GM23248 (cell line): ENCODE measurements at regions not wholly inside any gene's neighbourhood (a gene's known extent, or its start where the extent isn't known, plus 50 kb on each side); places are given as distances from the start of the nearest gene placed in this dataset.

Source experiments
- EZH2 ChIP-seq: fragments of 200-600 bp; sonication (generic); IDR thresholded peaks from 2 replicates; pipeline ENCODE4 v1.6.1; 2018; ENCODE audit warnings: antibody characterized with exemption, mild to moderate bottlenecking; ENCODE audit not compliant: insufficient read depth, poor library complexity, severe bottlenecking
- EZH2phosphoT487 ChIP-seq: fragments of 200-600 bp; sonication (generic); IDR thresholded peaks from 2 replicates; pipeline ENCODE4 v1.6.1; 2018; ENCODE audit warnings: antibody characterized with exemption, moderate library complexity, mild to moderate bottlenecking, low read depth; ENCODE audit not compliant: insufficient read depth

- no peak for TF ChIP-seq EZH2phosphoT487
- TF ChIP-seq EZH2, result no peak
These were observed 72.9 kb upstream of the TDRD3 start for GRCh38 chr13:60324131-60324530.
